HG02610 (cell line): ENCODE measurements at regions not wholly inside any gene's neighbourhood (a gene's known extent, or its start where the extent isn't known, plus 50 kb on each side); places are given as distances from the start of the nearest gene placed in this dataset.
"Not testable (repeated sequence)": the region's sequence is repeated elsewhere in the genome, so short reads cannot be mapped to it uniquely, and the experiment has no call there.

Experiments used
- ATAC-seq: cut with Tn5 transposase; IDR thresholded peaks from one replicate; pipeline ENCODE4 v1.9.1; 2021; ENCODE audit warnings: mild to moderate bottlenecking, moderate library complexity; ENCODE audit not compliant: unreplicated experiment

DNA sequence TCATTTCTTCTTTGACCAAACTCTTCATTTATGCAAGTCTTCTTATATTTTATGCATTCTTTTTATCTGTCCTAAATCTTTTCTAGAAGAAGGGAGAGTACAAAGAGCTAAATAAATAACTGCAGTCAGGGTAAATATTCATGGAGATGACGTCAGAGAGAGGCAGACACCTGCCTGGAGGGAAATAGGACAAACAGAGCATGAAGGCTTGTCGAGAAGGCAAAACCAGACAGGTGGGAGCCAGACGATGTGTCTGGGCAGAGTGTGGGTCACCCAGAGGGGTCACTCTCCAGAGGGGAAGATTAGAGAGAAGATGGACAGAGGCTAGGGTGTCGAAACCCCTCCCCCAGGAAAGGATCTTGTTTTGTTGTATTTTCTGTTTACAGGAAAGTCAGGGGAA is 78.3 kb upstream of the RPL38 start:
- no peak for ATAC-seq

DNA sequence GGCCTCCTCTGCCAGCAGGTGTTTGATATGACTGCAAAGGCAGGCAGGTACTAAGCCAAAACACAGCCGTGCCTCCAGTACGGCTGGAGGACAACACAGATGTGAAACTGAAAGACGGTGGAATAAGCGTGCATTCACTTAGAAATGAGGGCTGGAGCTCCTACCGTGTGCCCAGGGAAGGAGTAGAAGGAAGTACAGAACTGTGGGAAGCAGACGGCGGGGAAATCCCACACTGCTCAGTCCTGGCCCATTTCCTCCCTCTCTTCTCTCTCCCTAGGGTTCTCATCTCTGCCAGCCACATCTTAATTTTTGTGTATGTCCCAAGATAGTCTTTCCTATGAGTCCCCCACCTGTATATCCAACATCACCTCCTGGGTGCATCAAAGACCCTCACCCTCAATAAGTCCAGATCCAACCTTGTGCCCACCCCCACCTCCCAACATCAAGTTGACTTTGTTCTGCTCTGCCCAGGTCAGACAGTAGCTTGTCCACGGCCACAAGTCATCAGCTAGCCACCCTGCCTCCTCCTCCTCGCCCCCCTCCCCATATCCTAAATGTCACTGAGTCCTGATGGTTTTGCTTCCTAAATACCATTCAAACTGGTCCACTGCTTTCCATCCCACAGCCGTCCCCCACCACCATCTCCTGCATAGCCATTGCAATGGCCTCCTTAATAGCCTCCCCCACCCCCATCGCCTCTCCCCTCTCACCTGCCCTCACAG is 77.1 kb upstream of the RPL38 start:
- no peak for ATAC-seq

DNA sequence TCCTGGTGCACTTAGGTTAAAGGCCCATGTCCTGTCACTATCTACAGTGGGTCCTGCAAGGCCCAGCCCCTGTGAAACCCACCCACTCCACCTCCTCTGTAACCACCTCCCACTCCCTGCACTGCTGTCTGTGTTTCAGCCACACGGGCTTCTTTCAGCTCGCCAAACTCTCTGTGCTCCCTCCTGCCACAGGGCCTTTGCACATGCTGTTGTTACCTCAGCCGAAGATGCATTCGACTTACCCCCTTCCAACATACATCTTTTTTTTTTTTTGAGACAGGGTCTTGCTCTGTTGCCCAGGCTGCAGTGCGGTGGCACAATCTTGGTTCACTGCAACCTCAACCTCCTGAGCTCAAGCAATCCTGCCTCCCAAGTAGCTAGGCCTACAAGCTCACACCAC is 76.5 kb upstream of the RPL38 start:
- no peak for ATAC-seq

DNA sequence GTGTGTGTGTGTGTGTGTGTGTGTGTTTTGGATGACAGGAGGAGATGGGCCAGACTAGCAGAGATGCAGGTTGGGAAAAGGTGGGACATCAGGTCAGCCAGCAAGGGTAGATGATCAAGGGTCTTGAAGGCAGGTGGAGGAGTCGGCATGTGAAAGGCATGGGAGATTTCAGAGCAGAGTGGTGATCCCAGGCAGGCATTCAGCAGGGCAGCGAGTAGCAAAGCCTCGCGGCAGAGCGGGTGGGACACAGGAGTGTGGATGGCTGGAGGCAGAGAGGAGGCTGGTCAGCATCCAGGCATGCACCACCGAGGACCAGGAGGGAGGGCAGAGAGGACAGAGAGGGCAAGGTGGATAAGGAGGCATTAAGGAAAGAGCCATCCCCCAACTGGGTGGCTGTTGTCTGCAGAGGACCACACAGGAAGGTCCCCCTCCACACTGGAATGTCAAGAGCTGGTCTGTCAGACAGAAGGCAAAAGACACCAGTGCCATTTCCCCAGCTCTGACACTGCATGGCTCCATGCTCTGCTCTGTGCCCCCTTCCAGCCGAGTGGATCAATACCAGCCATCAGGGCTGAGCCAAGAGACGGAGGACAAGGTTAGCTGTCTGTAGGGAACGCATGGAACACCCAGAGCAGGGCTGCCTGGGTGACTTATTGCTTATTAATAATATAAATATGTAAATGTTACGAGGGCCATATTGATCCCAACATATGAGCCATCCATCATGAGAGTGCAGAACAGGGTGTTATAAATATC is 74.8 kb upstream of the RPL38 start:
- no peak for ATAC-seq

DNA sequence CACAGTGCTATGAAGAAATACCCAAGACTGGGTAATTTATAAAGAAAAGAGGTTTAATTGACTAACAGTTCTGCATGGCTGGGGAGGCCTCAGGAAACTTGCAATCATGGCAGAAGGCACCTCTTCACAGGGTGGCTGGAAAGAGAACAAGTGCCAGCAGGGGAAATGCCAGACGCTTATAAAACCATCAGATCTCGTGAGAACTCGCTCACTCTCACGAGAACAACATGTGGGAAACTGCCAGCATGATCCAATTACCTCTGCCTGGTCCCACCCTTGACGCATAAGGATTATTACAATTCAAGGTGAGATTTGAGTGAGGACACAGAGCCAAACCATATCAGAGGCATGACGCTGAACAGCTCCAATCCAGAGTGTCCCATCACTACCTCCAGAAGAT is 73.7 kb upstream of the RPL38 start:
- ATAC-seq: not testable (repeated sequence)

DNA sequence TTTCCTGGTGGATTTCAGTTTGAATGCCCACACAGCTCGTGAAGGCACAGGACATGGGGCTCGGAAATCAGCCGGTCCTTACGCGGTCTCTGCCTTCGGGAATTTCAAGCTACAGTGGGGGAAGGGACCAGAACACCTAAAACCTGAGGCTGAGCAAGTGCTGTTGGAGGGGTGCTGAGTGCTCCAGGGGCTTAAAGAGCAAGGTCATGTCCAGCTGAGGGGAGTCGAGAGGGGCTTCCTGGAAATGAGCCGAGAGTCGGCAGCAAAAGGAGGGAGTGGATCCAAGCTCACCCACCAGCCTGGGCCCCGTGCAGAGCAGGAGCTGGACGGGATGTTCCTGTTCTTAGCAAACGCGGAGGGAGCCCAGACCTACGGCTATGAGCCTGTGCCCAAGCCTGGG is 73.2 kb upstream of the RPL38 start:
- ATAC-seq: no peak

DNA sequence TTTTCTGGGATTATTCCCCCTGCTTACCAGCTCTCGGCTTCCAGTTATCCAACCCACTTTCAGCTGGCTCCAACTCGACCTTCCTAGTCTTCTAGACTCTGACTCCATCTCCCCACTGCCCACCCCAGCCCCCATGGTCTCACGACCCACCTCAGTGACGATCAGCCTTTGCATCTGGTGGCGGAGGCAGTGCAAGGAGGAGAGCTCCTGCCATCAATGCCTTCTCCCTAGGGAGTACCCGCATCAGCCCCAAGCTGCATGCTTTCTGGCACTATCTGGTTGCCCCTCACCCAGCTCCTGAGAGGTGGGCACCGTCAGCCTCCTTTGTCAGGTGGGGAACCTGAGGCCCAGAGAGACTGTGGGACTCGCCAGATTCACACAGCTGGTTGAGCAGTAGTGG is 72.6 kb upstream of the RPL38 start:
- ATAC-seq: no peak

DNA sequence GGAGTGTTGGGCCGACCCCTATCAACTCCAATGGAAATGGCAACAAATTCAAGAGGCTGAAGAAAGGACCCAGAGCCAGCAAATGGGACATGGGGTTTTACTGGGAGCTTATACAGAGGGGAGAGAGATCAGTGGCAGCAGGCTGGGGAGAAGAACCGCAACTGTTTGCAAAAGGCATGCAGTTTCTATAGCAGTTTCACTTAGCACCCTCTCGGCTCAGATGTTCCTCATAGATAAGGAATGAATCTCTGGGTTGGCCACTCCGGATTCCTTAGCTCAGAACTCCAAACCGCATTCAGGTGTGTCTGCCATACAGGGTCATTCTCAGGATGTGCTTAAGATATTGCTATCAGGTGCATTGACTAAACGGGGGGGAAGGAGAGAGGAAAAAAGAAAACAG is 71.1 kb upstream of the RPL38 start:
- ATAC-seq: no peak

DNA sequence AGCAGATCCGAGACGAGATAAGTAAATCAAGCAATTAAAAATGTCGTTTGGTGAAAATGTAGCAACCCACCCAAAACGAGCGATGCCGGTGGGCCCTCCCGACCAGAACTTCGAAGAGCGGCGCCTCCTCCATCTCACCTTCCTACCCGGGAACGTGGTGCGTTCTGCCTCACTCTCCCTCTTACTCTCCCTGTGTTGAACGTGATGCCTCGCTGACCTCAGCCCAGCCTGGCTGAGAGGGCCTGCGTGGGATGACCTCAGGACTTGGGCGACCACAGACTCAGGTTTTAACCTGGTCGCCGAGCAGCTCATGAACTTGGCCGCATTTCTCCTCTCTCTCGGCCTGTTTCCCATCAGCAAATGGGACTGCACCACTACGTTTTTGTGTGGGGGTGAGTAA is 69.7 kb upstream of the RPL38 start:
- ATAC-seq: no peak

DNA sequence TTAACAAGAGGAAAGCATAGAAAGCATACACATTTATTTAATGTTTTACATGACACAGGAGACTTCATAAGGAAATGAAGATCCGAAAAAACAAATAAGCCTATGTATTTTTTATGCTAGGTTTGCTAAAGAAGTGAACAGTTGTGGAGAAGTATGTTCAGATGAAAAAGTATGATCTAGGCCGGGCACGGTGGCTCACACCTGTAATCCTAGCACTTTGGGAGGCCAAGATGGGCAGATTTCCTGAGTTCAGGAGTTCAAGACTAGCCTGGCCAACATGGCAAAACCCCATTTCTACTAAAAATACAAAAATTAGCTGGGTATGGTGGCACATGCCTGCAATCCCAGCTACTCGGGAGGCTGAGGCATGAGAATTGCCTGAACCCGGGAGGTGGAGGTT is 69.2 kb upstream of the RPL38 start:
- ATAC-seq: not testable (repeated sequence)

DNA sequence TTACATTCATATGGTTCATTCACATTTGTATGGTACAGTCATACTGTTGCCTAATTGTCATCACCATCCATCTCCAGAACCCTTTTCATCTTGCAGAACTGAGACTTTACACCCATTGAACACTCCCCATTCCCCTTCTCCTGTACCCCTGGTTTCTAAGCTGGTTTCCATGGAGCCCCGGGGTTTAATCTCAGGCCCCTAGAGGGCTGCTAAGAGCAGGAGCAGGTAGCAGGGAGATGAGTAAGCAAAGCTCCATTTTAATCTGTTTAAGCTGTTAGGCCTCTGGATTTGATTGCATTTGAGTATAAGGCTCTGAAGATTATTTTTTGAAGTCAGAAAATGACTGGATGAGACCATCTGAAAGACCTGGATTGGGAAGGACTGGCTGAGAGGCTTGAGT is 68.5 kb upstream of the RPL38 start:
- no peak for ATAC-seq

DNA sequence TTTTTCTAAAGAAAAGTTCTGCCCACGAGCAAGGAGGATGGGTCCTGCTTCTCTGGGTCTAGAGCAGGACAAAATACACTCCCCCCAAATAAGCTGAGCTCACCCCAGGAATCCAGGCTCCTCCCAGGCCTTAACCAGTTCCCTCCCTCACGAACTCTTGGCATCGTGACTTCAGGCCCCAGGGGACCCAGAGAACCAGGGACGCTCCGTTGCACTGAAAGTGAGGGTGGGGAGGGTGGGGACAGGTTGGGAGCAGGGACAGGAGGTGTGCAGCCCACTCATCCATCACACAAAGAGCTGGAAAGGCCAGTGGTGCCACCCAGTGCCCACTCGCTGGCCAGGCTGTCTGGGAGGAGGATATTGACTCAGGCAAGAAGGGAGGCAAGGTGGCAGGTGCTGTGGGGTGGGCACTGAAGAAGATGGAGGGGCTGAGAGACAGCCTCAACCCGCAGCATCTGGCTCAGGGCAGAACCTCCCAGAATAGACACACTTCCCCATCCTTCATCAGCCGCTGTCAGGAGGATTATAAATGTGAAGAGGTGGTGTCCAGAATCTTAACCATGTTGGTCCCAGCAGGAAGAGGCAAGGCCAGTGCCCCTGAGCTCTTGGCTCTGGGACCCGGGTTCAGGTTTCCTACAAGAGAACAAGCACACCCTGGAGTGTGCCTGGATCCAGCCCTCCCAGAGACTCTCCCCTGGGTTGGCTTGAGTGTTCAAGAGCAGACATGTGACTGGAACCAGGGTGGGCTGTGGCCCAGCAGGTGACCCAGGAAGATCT is 67.9 kb upstream of the RPL38 start:
- ATAC-seq: no peak

DNA sequence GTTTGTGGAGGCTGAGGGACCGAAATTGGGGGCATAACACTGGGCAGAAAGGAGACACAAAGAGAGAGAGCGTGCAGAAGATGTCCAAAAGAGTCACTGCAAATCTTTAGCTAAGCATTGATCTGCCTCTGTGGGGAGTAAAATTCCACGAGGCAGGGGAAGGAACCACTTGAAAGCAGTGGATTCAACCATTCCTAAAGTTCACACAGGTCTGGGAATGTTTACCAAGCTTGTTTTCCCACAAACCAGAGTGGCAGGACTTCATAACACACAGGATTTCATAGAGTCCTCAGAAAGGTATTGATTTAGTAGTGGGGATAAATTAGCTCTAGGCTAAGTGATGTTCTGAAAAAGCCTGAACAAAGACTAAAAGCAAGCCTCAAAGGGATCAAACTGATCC is 66.1 kb upstream of the RPL38 start:
- no peak for ATAC-seq

DNA sequence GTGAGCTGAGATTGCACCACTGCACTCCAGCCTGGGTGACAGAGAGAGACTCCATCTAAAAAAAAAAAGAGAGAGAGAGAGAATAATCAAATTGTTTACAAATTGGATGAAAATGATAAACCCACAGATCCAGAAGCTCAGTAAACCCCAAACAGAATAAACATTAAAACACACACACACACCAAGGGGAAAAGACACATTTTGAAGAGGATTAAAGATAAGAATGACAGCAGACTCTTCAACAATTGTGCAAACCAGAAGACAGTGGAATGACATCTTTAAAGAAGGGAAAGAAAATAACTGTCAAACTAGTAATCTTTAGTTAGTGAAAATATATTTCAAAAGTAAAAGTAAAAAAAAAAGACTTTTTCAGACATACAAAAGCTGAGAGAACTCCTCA is 64.4 kb upstream of the RPL38 start:
- ATAC-seq: no peak

DNA sequence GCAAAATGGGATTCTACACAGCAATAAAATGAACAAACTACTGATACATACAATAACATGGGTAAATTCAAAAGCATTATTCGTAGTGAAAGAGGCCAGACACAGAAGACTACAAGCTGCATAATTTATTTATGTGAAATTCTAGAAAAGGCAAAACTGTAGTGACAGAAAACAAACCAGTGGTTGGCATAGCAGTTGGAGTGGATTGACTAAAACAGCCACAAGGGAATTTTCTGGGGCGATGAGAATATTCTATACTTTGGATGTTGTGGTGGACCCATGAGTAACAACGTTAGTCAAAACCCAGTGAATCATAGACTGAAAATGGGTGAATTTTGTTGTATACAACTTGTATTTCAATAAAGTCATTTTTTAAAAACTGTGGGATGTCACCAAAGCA is 63.2 kb upstream of the RPL38 start:
- ATAC-seq: no peak

DNA sequence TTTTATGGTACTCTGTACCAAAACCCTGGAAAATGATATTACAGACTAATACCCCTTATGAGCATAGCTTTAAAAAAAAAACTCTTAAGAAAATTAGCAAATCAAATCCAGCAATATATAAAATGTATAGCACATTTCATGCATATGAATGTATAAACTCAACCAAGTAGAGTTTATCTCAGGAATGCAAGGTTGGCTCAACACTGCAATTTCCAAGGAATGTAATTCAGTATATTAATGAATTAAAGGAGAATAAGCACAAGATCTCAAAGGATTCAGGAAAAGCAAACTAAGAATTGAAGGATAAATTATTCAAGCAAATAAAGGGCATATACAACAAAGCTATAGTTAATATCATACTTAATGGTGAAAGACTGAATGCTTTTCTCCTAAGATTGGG is 61.9 kb upstream of the RPL38 start:
- no peak for ATAC-seq

DNA sequence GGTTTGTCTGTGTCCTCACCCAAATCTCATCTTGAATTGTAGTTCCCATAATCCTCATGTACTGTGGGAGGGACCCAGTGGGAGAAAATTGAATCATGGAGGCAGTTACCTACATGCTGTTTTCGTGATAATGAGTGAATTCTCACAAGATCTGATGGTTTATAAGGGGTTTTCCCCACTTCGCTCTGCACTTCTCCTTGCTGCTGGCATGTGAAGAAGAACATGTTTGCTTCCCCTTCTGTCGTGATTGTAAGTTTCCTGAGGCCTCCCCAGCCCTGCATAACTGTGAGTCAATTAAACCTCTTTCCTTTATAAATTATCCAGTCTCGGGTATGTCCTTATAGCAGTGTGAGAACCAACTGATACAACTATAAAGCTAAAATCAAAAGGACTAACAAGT is 60.2 kb upstream of the RPL38 start:
- ATAC-seq: not testable (repeated sequence)

DNA sequence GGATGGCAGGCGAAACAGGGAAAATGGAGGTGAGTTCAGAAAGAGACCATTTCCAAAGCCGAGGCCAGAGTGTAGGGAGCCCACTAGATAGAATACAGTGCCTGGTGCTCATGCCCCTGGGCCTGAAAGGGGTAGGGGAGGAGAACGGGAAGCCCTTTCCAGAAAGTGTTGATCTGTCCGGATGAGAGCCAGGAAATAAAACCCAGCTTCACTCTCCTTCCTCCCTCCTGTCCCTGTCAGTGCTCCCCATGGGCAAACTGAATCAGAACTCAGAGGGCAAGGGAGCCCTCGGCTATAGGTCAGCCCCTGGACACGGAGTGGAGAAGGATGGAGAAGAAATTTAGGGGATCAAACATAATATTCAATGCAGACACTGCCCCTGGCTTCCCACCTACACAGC is 57.7 kb upstream of the RPL38 start:
- ATAC-seq: no peak

DNA sequence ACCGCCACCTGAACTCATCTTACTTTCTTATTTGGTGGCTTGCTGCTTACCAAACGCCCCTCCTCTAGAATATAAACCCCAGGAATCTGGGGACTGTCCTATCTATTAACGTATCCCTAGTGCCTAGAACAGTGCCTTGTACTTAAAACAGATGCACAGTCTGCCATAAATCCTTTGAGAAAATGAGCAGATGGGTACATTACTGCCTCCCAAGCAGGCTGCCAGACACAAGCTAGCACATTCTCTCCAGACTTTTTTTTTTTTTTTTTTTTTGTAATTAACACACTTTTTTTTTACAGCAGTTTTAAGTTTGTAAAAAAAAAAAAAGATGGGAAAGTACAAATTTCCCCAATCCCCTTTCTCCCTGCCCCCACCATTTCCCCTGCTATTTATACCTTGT is 57.3 kb upstream of the RPL38 start:
- no peak for ATAC-seq

DNA sequence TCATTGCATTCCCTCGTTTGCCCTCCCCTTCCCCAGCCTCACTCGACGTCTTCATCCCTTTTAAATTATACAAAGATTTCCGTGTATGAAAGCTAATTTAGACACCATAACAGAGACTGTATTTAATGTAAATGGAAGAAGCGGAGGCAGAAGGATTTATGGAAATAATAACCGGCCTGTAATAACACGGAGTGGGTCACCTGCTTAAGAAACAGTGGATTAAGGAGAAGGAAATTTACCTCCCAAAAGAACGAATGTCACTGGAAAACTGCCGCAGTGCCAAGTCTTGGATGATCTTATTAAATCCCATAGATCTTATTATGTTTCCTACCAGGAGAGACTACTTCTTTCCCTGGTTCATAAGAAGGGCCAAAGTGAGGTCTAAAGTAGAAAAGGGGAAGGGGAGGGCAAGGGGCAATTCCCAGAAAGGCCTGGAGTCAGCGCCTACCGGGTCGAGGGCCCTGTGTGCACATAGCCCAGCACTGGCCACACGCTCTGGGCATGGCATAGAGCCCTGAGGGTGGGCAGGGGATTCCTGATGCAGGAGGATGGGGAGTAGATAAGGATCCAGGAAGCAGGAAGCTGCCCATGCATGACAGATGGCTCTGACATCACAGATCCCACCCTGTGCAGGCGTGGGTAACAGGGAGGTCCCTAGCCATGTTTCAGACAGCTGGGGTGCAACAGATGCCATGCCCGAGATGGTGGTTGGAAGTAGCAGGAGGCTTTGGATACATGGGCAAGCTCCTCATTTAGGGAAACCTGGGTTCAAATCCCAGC is 56.2 kb upstream of the RPL38 start:
- ATAC-seq: no peak

DNA sequence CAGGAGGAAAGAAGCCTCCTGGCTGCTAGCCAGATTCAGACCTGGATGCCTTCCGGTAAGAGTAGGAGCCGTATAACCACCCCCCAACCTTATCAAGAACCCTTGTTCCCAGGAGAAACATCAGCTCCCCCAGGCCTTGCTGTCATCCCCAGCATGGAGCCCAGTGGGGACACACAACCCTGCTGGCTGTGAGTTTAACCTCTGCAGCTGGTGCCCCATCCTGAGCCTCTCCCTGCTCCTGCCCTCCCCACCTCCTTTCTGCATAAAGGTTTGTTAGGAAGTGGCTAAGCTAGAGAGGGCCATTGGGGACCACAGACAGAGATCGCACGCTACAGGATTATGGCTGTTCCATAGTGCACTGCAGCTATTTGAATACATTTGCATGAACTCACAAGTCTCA is 55.5 kb upstream of the RPL38 start:
- no peak for ATAC-seq
